ENCODE measurements at regions not wholly inside any gene's neighbourhood (a gene's known extent, or its start where the extent isn't known, plus 50 kb on each side); places are given as distances from the start of the nearest gene placed in this dataset.

- no peak for TF ChIP-seq POLR2A (IDR thresholded peaks at IDR 0.05)
- TF ChIP-seq, protein P1, sequence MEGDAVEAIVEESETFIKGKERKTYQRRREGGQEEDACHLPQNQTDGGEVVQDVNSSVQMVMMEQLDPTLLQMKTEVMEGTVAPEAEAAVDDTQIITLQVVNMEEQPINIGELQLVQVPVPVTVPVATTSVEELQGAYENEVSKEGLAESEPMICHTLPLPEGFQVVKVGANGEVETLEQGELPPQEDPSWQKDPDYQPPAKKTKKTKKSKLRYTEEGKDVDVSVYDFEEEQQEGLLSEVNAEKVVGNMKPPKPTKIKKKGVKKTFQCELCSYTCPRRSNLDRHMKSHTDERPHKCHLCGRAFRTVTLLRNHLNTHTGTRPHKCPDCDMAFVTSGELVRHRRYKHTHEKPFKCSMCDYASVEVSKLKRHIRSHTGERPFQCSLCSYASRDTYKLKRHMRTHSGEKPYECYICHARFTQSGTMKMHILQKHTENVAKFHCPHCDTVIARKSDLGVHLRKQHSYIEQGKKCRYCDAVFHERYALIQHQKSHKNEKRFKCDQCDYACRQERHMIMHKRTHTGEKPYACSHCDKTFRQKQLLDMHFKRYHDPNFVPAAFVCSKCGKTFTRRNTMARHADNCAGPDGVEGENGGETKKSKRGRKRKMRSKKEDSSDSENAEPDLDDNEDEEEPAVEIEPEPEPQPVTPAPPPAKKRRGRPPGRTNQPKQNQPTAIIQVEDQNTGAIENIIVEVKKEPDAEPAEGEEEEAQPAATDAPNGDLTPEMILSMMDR (IDR thresholded peaks at IDR 0.05), result no peak
These were observed 72.8 kb downstream of the PTTG1 start for GRCh38 chr5:160494451-160494850.

Data from uterus (tissue), 2 donors.